ENCODE measurements at regions not wholly inside any gene's neighbourhood (a gene's known extent, or its start where the extent isn't known, plus 50 kb on each side); places are given as distances from the start of the nearest gene placed in this dataset.

- TF ChIP-seq CTCF (IDR thresholded peaks at IDR 0.05 in 4 of 5, conservative IDR thresholded peaks at IDR 0.05 in 1 of 5) (peak in 2 of 5 experiments; percentile 10 to 48), POLR2A (IDR thresholded peaks at IDR 0.05) (no peak)
Observed at GRCh38 chr5:54895816-54896341, 89.5 kb downstream of the ESM1 start.
